ENCODE measurements at regions not wholly inside any gene's neighbourhood (a gene's known extent, or its start where the extent isn't known, plus 50 kb on each side); places are given as distances from the start of the nearest gene placed in this dataset.

- TF ChIP-seq CTCF (IDR thresholded peaks at IDR 0.05; ENCODE audit: borderline replicate concordance, extremely low read depth, low read length, poor library complexity, severe bottlenecking) = no peak
- no peak for TF ChIP-seq EZH2 (IDR thresholded peaks at IDR 0.05; ENCODE audit: borderline replicate concordance, low read depth, low read length, severe bottlenecking)
- H4K20me1 ChIP-seq (ENCODE audit: insufficient read depth, low read length) = no peaks in the 10 kb centered on the region
- H3K27ac ChIP-seq (ENCODE audit: low read length) = no peak overlapping the region
- H3K27me3 ChIP-seq (ENCODE audit: insufficient read depth, low read length, poor library complexity) = no peaks in the 10 kb centered on the region
- H3K36me3 ChIP-seq (ENCODE audit: insufficient read depth, low read length) = no peaks in the 10 kb centered on the region
- H3K9ac ChIP-seq (ENCODE audit: low read depth, low read length) = no peak overlapping the region
- no peak overlapping the region for H2AFZ ChIP-seq (ENCODE audit: low read depth, low read length)
- H3K4me2 ChIP-seq (ENCODE audit: insufficient read depth, low read length) = no peak overlapping the region
- no peaks in the 10 kb centered on the region for H3K4me1 ChIP-seq (ENCODE audit: insufficient read depth, low read length)
- H3K4me3 ChIP-seq (ENCODE audit: low read depth in 1 of 2, low read length in 2 of 2) = no peak overlapping the region
- ATAC-seq (ENCODE audit: insufficient read depth, low read depth) (no peak), DNase-seq (no peak)
- H3K9me3 ChIP-seq (ENCODE audit: insufficient read depth, low read length, severe bottlenecking) = no peaks in the 10 kb centered on the region
- no peaks in the 10 kb centered on the region for H3K79me2 ChIP-seq (ENCODE audit: insufficient read depth, low read length)
Observed at GRCh38 chr3:40913192-40913591, 286.1 kb upstream of the CTNNB1 start.

GRCh38 chr3:40913641-40914040 lies 285.7 kb upstream of the CTNNB1 start:
- Histone ChIP-seq H4K20me1 (ENCODE audit: insufficient read depth, low read length) (no peaks in the 10 kb centered on the region), H3K27me3 (ENCODE audit: insufficient read depth, low read length, poor library complexity) (no peaks in the 10 kb centered on the region), H3K9me3 (ENCODE audit: insufficient read depth, low read length, severe bottlenecking) (no peaks in the 10 kb centered on the region), H3K79me2 (ENCODE audit: insufficient read depth, low read length) (no peaks in the 10 kb centered on the region), H3K4me3 (ENCODE audit: low read depth in 1 of 2, low read length in 2 of 2) (no peak overlapping the region), H3K4me1 (ENCODE audit: insufficient read depth, low read length) (no peaks in the 10 kb centered on the region), H3K27ac (ENCODE audit: low read length) (no peak overlapping the region), H2AFZ (ENCODE audit: low read depth, low read length) (no peak overlapping the region), H3K9ac (ENCODE audit: low read depth, low read length) (no peak overlapping the region), H3K4me2 (ENCODE audit: insufficient read depth, low read length) (no peak overlapping the region), H3K36me3 (ENCODE audit: insufficient read depth, low read length) (no peaks in the 10 kb centered on the region)
- no peak for ATAC-seq (ENCODE audit: insufficient read depth, low read depth)
- TF ChIP-seq EZH2 (IDR thresholded peaks at IDR 0.05; ENCODE audit: borderline replicate concordance, low read depth, low read length, severe bottlenecking) = no peak
- TF ChIP-seq CTCF (IDR thresholded peaks at IDR 0.05; ENCODE audit: borderline replicate concordance, extremely low read depth, low read length, poor library complexity, severe bottlenecking) = no peak
- DNase-seq = no peak

GRCh38 chr3:40914475-40914874 lies 284.8 kb upstream of the CTNNB1 start:
- Histone ChIP-seq H4K20me1 (ENCODE audit: insufficient read depth, low read length) (no peaks in the 10 kb centered on the region), H3K79me2 (ENCODE audit: insufficient read depth, low read length) (no peaks in the 10 kb centered on the region), H3K9me3 (ENCODE audit: insufficient read depth, low read length, severe bottlenecking) (no peaks in the 10 kb centered on the region), H3K36me3 (ENCODE audit: insufficient read depth, low read length) (no peaks in the 10 kb centered on the region), H3K4me2 (ENCODE audit: insufficient read depth, low read length) (no peak overlapping the region), H3K27ac (ENCODE audit: low read length) (no peak overlapping the region), H3K4me3 (ENCODE audit: low read depth in 1 of 2, low read length in 2 of 2) (no peak overlapping the region), H3K9ac (ENCODE audit: low read depth, low read length) (no peak overlapping the region), H2AFZ (ENCODE audit: low read depth, low read length) (no peak overlapping the region), H3K27me3 (ENCODE audit: insufficient read depth, low read length, poor library complexity) (no peaks in the 10 kb centered on the region), H3K4me1 (ENCODE audit: insufficient read depth, low read length) (no peaks in the 10 kb centered on the region)
- ATAC-seq (ENCODE audit: insufficient read depth, low read depth) (no peak), DNase-seq (no peak)
- no peak for TF ChIP-seq EZH2 (IDR thresholded peaks at IDR 0.05; ENCODE audit: borderline replicate concordance, low read depth, low read length, severe bottlenecking)
- TF ChIP-seq CTCF (IDR thresholded peaks at IDR 0.05; ENCODE audit: borderline replicate concordance, extremely low read depth, low read length, poor library complexity, severe bottlenecking) = no peak

GRCh38 chr3:40915346-40915865 lies 283.9 kb upstream of the CTNNB1 start:
- no peak overlapping the region for H2AFZ ChIP-seq (ENCODE audit: low read depth, low read length)
- no peak for TF ChIP-seq CTCF (IDR thresholded peaks at IDR 0.05; ENCODE audit: borderline replicate concordance, extremely low read depth, low read length, poor library complexity, severe bottlenecking)
- no peak for TF ChIP-seq EZH2 (IDR thresholded peaks at IDR 0.05; ENCODE audit: borderline replicate concordance, low read depth, low read length, severe bottlenecking)
- no peak for DNase-seq
- H3K36me3 ChIP-seq (ENCODE audit: insufficient read depth, low read length) = no peaks in the 10 kb centered on the region
- H4K20me1 ChIP-seq (ENCODE audit: insufficient read depth, low read length) = no peaks in the 10 kb centered on the region
- H3K9ac ChIP-seq (ENCODE audit: low read depth, low read length) = no peak overlapping the region
- H3K27me3 ChIP-seq (ENCODE audit: insufficient read depth, low read length, poor library complexity) = no peaks in the 10 kb centered on the region
- H3K9me3 ChIP-seq (ENCODE audit: insufficient read depth, low read length, severe bottlenecking) = no peaks in the 10 kb centered on the region
- H3K4me2 ChIP-seq (ENCODE audit: insufficient read depth, low read length) = no peak overlapping the region
- H3K27ac ChIP-seq (ENCODE audit: low read length) = no peak overlapping the region
- H3K4me3 ChIP-seq (ENCODE audit: low read depth in 1 of 2, low read length in 2 of 2) = no peak overlapping the region
- no peak for ATAC-seq (ENCODE audit: insufficient read depth, low read depth)
- H3K79me2 ChIP-seq (ENCODE audit: insufficient read depth, low read length) = no peaks in the 10 kb centered on the region
- no peaks in the 10 kb centered on the region for H3K4me1 ChIP-seq (ENCODE audit: insufficient read depth, low read length)

Data from DND-41 (cell line).